ENCODE measurements at regions not wholly inside any gene's neighbourhood (a gene's known extent, or its start where the extent isn't known, plus 50 kb on each side); places are given as distances from the start of the nearest gene placed in this dataset.

- Mint-ChIP-seq H3K27ac (ENCODE audit: unreplicated experiment) (no peak overlapping the region), H3K36me3 (ENCODE audit: low read depth, unreplicated experiment) (no peaks in the 10 kb centered on the region), H3K27me3 (ENCODE audit: low read depth, unreplicated experiment) (no peaks in the 10 kb centered on the region), H3K9me3 (ENCODE audit: unreplicated experiment) (no peaks in the 10 kb centered on the region), H3K4me1 (ENCODE audit: low read depth, unreplicated experiment) (peaks cover 24% of the 10 kb centered on the region), H3K4me3 (ENCODE audit: unreplicated experiment) (no peak overlapping the region)
- Histone ChIP-seq H4K20me1 (ENCODE audit: insufficient read depth, low read length) (no peaks in the 10 kb centered on the region), H3K4me3 (ENCODE audit: insufficient read depth, low read depth, low read length) (no peak overlapping the region), H3K9me3 (ENCODE audit: insufficient read depth, low read depth, low read length) (no peaks in the 10 kb centered on the region), H3K36me3 (ENCODE audit: insufficient read depth, low read length) (no peaks in the 10 kb centered on the region), H2AFZ (ENCODE audit: low read depth, low read length) (no peak overlapping the region), H3K4me2 (ENCODE audit: low read length) (no peak overlapping the region), H3K27ac (ENCODE audit: low read depth, low read length) (no peak overlapping the region), H3K79me2 (ENCODE audit: insufficient read depth, low read length) (no peaks in the 10 kb centered on the region), H3K9ac (ENCODE audit: low read length) (no peak overlapping the region), H3K27me3 (ENCODE audit: insufficient read depth, low read length) (no peaks in the 10 kb centered on the region), H3K4me1 (ENCODE audit: insufficient read depth, low read length) (no peaks in the 10 kb centered on the region)
- no peak for TF ChIP-seq EZH2 (IDR thresholded peaks at IDR 0.05; ENCODE audit: insufficient read depth, low read length)
- TF ChIP-seq CTCF (IDR thresholded peaks at IDR 0.05; ENCODE audit: insufficient read depth, low read depth, low read length) = no peak
- no peak for FAIRE-seq
- peak; percentile 38 for DNase-seq (ENCODE audit: low read depth)
Observed at GRCh38 chr12:18799561-18799960, 61.6 kb downstream of the CAPZA3 start.

- H2AFZ ChIP-seq (ENCODE audit: low read depth, low read length) = no peak overlapping the region
- H3K4me2 ChIP-seq (ENCODE audit: low read length) = no peak overlapping the region
Observed at GRCh38 chr12:18805516-18806248, 67.8 kb downstream of the CAPZA3 start.

More at GRCh38 chr12:18805516-18806248, 67.8 kb downstream of the CAPZA3 start:
- Histone ChIP-seq H3K79me2 (ENCODE audit: insufficient read depth, low read length) (no peaks in the 10 kb centered on the region), H3K27ac (ENCODE audit: low read depth, low read length) (no peak overlapping the region), H3K36me3 (ENCODE audit: insufficient read depth, low read length) (no peaks in the 10 kb centered on the region), H4K20me1 (ENCODE audit: insufficient read depth, low read length) (no peaks in the 10 kb centered on the region), H3K9me3 (ENCODE audit: insufficient read depth, low read depth, low read length) (no peaks in the 10 kb centered on the region), H3K4me3 (ENCODE audit: insufficient read depth, low read depth, low read length) (no peak overlapping the region), H3K9ac (ENCODE audit: low read length) (no peak overlapping the region), H3K27me3 (ENCODE audit: insufficient read depth, low read length) (no peaks in the 10 kb centered on the region), H3K4me1 (ENCODE audit: insufficient read depth, low read length) (no peaks in the 10 kb centered on the region)
- H3K4me1 Mint-ChIP-seq (ENCODE audit: low read depth, unreplicated experiment) = no peaks in the 10 kb centered on the region
- TF ChIP-seq EZH2 (IDR thresholded peaks at IDR 0.05; ENCODE audit: insufficient read depth, low read length) = no peak
- no peak for TF ChIP-seq CTCF (IDR thresholded peaks at IDR 0.05; ENCODE audit: insufficient read depth, low read depth, low read length)
- no peaks in the 10 kb centered on the region for H3K9me3 Mint-ChIP-seq (ENCODE audit: unreplicated experiment)
- H3K4me3 Mint-ChIP-seq (ENCODE audit: unreplicated experiment) = no peak overlapping the region
- H3K36me3 Mint-ChIP-seq (ENCODE audit: low read depth, unreplicated experiment) = no peaks in the 10 kb centered on the region
- H3K27me3 Mint-ChIP-seq (ENCODE audit: low read depth, unreplicated experiment) = no peaks in the 10 kb centered on the region
- no peak overlapping the region for H3K27ac Mint-ChIP-seq (ENCODE audit: unreplicated experiment)
- DNase-seq (ENCODE audit: low read depth) (no peak), FAIRE-seq (no peak)

Measured in astrocyte (in vitro differentiated cells and primary cell).